ENCODE measurements at regions not wholly inside any gene's neighbourhood (a gene's known extent, or its start where the extent isn't known, plus 50 kb on each side); places are given as distances from the start of the nearest gene placed in this dataset.

DNA sequence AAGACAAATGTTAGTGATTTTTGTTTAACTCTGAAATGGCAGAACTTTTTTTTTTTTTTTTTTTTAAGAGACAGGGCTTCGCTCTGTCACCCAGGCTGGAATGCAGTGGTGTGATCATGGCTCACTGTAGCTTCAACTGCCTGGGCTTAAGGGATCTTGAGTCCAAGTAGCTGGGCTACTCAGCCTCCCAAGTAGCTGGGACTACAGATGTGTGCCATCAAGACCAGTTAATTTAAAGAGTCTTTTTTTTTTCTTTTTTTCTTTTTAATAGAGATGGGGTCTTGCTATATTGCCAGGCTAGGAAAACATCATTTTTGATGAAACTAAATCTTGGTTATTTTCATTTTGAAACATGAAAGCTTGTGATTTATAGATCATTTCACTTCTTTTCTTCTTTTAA lies 91.6 kb upstream of the PTCH1 start (continued):
- TF ChIP-seq SNAPC5 (CRISPR knock-in tag; IDR thresholded peaks at IDR 0.05; ENCODE audit: borderline replicate concordance) (no peak), XRCC5 (optimal IDR thresholded peaks at IDR 0.05; ENCODE audit: low read length) (no peak), ZNF572 (CRISPR knock-in tag; IDR thresholded peaks at IDR 0.05) (no peak), ATAD3A (CRISPR knock-in tag; IDR thresholded peaks at IDR 0.05) (no peak), ARID2 (CRISPR knock-in tag; IDR thresholded peaks at IDR 0.05; ENCODE audit: borderline replicate concordance) (no peak)

DNA sequence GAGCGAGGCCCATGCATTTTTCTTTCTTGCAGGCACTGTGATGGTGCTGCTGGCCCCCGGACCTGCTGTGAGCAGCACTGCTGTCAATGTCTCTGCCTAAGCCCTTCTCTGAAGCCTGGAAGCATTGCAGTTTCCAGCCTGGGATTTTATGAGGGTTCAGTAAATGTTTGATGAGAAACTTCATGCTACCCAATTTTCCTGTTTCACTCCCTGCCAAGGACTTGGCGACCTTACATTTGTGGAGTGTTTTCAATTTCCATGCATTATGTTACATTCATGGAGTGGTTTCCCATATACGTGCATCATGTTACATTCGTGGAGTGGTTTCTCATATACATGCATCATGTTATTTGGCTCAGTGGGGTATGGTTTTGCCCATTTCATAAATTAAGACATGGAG lies 90.7 kb upstream of the PTCH1 start:
- ChIA-PET CTCF (ENCODE audit: low intra/inter-chr PET ratio, low total read pairs) (no interaction called here), POLR2A (no interaction called here)
- no peaks in the 10 kb centered on the region for H3K36me3 ChIP-seq (replicated peaks in 1 of 2; ENCODE audit: control insufficient read depth in 1 of 2, insufficient read depth in 2 of 2, low read length in 2 of 2)
- no peaks in the 10 kb centered on the region for H4K20me1 ChIP-seq (ENCODE audit: insufficient read depth, low read length)
- H3K4me1 ChIP-seq (ENCODE audit: insufficient read depth, low read length): 0 out of 2 replicates have a peak, but pooled peaks cover 6% of the 10 kb centered on the region
- WGBS (ENCODE audit: low lambda C conversion rate): 56% methylated on average over 5 of the region's 5 CpGs
- in situ Hi-C loops (cut with HindIII; ENCODE audit: extremely low pct_ligation_motif_present, low pct_unique_long_range_greater_than_20kb): no loop called here
- no peaks in the 10 kb centered on the region for H3K9me3 ChIP-seq (ENCODE audit: low read length)
- H3K27me3 ChIP-seq (ENCODE audit: control insufficient read depth in 1 of 2, insufficient read depth in 2 of 2, low read length in 2 of 2): peaks cover 1 to 33% of the 10 kb centered on the region in 2 experiments; a peak in 3 of 5 replicates
- H3K4me3 ChIP-seq (replicated peaks in 1 of 3; ENCODE audit: insufficient read depth in 1 of 3, low read depth in 2 of 3, low read length in 3 of 3): no peak overlapping the region
- H3K27ac ChIP-seq (ENCODE audit: extremely low read length, insufficient read depth, low read length): no peak overlapping the region
- H3K79me2 ChIP-seq (ENCODE audit: insufficient read depth, low read length): no peaks in the 10 kb centered on the region
- no peak overlapping the region for H2AFZ ChIP-seq (ENCODE audit: low read length)
- no peak for TF ChIP-seq ZNF510 (CRISPR knock-in tag; IDR thresholded peaks at IDR 0.05; ENCODE audit: low read depth)
- no peak for DNase-seq (ENCODE audit: low spot score)
- no peak overlapping the region for H3K9ac ChIP-seq (ENCODE audit: insufficient read depth, low read depth, low read length)
- no peak for ATAC-seq
- no peak for FAIRE-seq
- no peak overlapping the region for H3K4me2 ChIP-seq (ENCODE audit: low read depth, low read length)
- intact Hi-C loops (cut with micrococcal nuclease; ENCODE audit: unreplicated experiment): no loop called here
- no TSS peak for BruUV-seq (replicated peaks)

GRCh38 chr9:95606489-95607350 lies 89.9 kb upstream of the PTCH1 start:
- no peak for ATAC-seq
- Histone ChIP-seq H3K9ac (ENCODE audit: insufficient read depth, low read depth, low read length) (no peak overlapping the region), H3K4me2 (ENCODE audit: low read depth, low read length) (no peak overlapping the region), H3K27ac (ENCODE audit: extremely low read length, insufficient read depth, low read length) (no peak overlapping the region), H3K79me2 (ENCODE audit: insufficient read depth, low read length) (no peaks in the 10 kb centered on the region), H3K4me3 (replicated peaks in 1 of 3; ENCODE audit: insufficient read depth in 1 of 3, low read depth in 2 of 3, low read length in 3 of 3) (no peak overlapping the region), H3K9me3 (ENCODE audit: low read length) (no peaks in the 10 kb centered on the region), H3K36me3 (replicated peaks in 1 of 2; ENCODE audit: control insufficient read depth in 1 of 2, insufficient read depth in 2 of 2, low read length in 2 of 2) (no peaks in the 10 kb centered on the region), H3K27me3 (ENCODE audit: control insufficient read depth in 1 of 2, insufficient read depth in 2 of 2, low read length in 2 of 2) (peaks cover 1 to 40% of the 10 kb centered on the region in 2 experiments; a peak in 3 of 5 replicates), H3K4me1 (ENCODE audit: insufficient read depth, low read length) (0 out of 2 replicates have a peak, but pooled peaks cover 6% of the 10 kb centered on the region), H2AFZ (ENCODE audit: low read length) (no peak overlapping the region), H4K20me1 (ENCODE audit: insufficient read depth, low read length) (no peaks in the 10 kb centered on the region)
- intact Hi-C loops (cut with micrococcal nuclease; ENCODE audit: unreplicated experiment): no loop called here
- no peak for FAIRE-seq
- ChIA-PET POLR2A (no interaction called here), CTCF (ENCODE audit: low intra/inter-chr PET ratio, low total read pairs) (no interaction called here)
- 24% methylated on average over 18 of the region's 19 CpGs for WGBS (ENCODE audit: low lambda C conversion rate)
- no TSS peak for BruUV-seq (replicated peaks)
- no peak for DNase-seq (ENCODE audit: low spot score)
- in situ Hi-C loops (cut with HindIII; ENCODE audit: extremely low pct_ligation_motif_present, low pct_unique_long_range_greater_than_20kb): no loop called here
- no peak for TF ChIP-seq CBFB (CRISPR knock-in tag; IDR thresholded peaks at IDR 0.05)
- no peak for TF ChIP-seq ZNF331 (CRISPR knock-in tag; IDR thresholded peaks at IDR 0.05)
- TF ChIP-seq, protein P1, sequence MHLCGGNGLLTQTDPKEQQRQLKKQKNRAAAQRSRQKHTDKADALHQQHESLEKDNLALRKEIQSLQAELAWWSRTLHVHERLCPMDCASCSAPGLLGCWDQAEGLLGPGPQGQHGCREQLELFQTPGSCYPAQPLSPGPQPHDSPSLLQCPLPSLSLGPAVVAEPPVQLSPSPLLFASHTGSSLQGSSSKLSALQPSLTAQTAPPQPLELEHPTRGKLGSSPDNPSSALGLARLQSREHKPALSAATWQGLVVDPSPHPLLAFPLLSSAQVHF (CRISPR knock-in tag; IDR thresholded peaks at IDR 0.05): no peak
- TF ChIP-seq, protein P2, sequence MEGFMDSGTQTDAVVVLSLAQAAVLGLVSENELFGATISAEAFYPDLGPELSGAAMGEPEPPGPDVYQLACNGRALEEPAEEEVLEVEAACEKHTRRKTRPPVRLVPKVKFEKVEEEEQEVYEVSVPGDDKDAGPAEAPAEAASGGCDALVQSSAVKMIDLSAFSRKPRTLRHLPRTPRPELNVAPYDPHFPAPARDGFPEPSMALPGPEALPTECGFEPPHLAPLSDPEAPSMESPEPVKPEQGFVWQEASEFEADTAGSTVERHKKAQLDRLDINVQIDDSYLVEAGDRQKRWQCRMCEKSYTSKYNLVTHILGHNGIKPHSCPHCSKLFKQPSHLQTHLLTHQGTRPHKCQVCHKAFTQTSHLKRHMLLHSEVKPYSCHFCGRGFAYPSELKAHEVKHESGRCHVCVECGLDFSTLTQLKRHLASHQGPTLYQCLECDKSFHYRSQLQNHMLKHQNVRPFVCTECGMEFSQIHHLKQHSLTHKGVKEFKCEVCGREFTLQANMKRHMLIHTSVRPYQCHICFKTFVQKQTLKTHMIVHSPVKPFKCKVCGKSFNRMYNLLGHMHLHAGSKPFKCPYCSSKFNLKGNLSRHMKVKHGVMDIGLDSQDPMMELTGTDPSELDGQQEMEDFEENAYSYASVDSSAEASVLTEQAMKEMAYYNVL (CRISPR knock-in tag; IDR thresholded peaks at IDR 0.05; ENCODE audit: borderline replicate concordance): no peak
- TF ChIP-seq, protein P3, sequence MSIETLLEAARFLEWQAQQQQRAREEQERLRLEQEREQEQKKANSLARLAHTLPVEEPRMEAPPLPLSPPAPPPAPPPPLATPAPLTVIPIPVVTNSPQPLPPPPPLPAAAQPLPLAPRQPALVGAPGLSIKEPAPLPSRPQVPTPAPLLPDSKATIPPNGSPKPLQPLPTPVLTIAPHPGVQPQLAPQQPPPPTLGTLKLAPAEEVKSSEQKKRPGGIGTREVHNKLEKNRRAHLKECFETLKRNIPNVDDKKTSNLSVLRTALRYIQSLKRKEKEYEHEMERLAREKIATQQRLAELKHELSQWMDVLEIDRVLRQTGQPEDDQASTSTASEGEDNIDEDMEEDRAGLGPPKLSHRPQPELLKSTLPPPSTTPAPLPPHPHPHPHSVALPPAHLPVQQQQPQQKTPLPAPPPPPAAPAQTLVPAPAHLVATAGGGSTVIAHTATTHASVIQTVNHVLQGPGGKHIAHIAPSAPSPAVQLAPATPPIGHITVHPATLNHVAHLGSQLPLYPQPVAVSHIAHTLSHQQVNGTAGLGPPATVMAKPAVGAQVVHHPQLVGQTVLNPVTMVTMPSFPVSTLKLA (IDR thresholded peaks at IDR 0.05): peak; percentile 78
- TF ChIP-seq ZNF430 (CRISPR knock-in tag; IDR thresholded peaks at IDR 0.05): no peak

Measured in HepG2 (cell line).